Loucy (cell line): ENCODE measurements at regions not wholly inside any gene's neighbourhood (a gene's known extent, or its start where the extent isn't known, plus 50 kb on each side); places are given as distances from the start of the nearest gene placed in this dataset.

ENCODE experiments used
- H2AFZ ChIP-seq: fragments of 200-600 bp; sonication (generic); 2 replicates; pipeline ENCODE4 v1.6.0; 2016; ENCODE audit warnings: antibody characterized with exemption, mild to moderate bottlenecking, low read length, moderate library complexity
- H3F3A ChIP-seq: fragments of 200-600 bp; 2 replicates; pipeline ENCODE4 v1.6.0; 2016; ENCODE audit warnings: antibody characterized with exemption, low read depth, mild to moderate bottlenecking
- H3K27me3 ChIP-seq: fragments of 200-600 bp; sonication (generic); 2 replicates; pipeline ENCODE4 v1.6.1; 2014; ENCODE audit warnings: low read length, mild to moderate bottlenecking; ENCODE audit not compliant: insufficient read depth, poor library complexity, severe bottlenecking
- H3K36me3 ChIP-seq: fragments of 200-600 bp; sonication (generic); 2 replicates; pipeline ENCODE4 v1.6.1; 2016; ENCODE audit warnings: low read length; ENCODE audit not compliant: insufficient read depth
- H3K4me1 ChIP-seq: fragments of 200-600 bp; sonication (generic); 2 replicates; pipeline ENCODE4 v1.5.1; 2014; ENCODE audit warnings: low read length, mild to moderate bottlenecking; ENCODE audit not compliant: insufficient read depth, poor library complexity, severe bottlenecking
- H3K4me2 ChIP-seq: fragments of 200-600 bp; sonication (generic); 2 replicates; pipeline ENCODE4 v1.6.0; 2014; ENCODE audit warnings: antibody characterized with exemption, low read length, low read depth, mild to moderate bottlenecking; ENCODE audit not compliant: poor library complexity, severe bottlenecking
- H3K4me3 ChIP-seq: fragments of 200-600 bp; sonication (generic); 2 replicates; pipeline ENCODE4 v1.5.1; 2014; ENCODE audit warnings: low read length, mild to moderate bottlenecking, mixed read lengths; ENCODE audit not compliant: poor library complexity, severe bottlenecking
- H3K79me2 ChIP-seq: fragments of 200-600 bp; sonication (generic); 2 replicates; pipeline ENCODE4 v1.6.1; 2014; ENCODE audit warnings: low read length; ENCODE audit not compliant: insufficient read depth
- H3K9ac ChIP-seq: fragments of 200-600 bp; sonication (generic); 2 replicates; pipeline ENCODE4 v1.6.0; 2014; ENCODE audit warnings: mild to moderate bottlenecking, low read depth, low read length, moderate library complexity; ENCODE audit not compliant: poor library complexity, severe bottlenecking
- H3K9me2 ChIP-seq: fragments of 200-600 bp; sonication (generic); replicated peaks from 2 replicates; pipeline ENCODE4 v1.6.1; 2016; ENCODE audit warnings: low read depth, low read length, mixed read lengths
- H3K9me3 ChIP-seq: fragments of 200-600 bp; sonication (generic); 2 replicates; pipeline ENCODE4 v1.6.1; 2014; ENCODE audit warnings: mild to moderate bottlenecking, antibody characterized with exemption, low read length, low read depth; ENCODE audit not compliant: insufficient read depth
- H4K20me1 ChIP-seq: fragments of 200-600 bp; sonication (generic); 2 replicates; pipeline ENCODE4 v1.6.0; 2014; ENCODE audit warnings: antibody characterized with exemption, low read length, mild to moderate bottlenecking; ENCODE audit not compliant: insufficient read depth, poor library complexity, severe bottlenecking
- CTCF ChIP-seq: fragments of 200-600 bp; sonication (generic); conservative IDR thresholded peaks from 2 replicates; pipeline ENCODE4 v1.5.1; 2014; ENCODE audit warnings: mild to moderate bottlenecking, antibody characterized with exemption, low read length
- EZH2phosphoT487 ChIP-seq: fragments of 200-600 bp; IDR thresholded peaks from 2 replicates; pipeline ENCODE4 v1.6.1; 2018; ENCODE audit warnings: antibody characterized with exemption, mild to moderate bottlenecking, moderate library complexity, borderline replicate concordance

DNA sequence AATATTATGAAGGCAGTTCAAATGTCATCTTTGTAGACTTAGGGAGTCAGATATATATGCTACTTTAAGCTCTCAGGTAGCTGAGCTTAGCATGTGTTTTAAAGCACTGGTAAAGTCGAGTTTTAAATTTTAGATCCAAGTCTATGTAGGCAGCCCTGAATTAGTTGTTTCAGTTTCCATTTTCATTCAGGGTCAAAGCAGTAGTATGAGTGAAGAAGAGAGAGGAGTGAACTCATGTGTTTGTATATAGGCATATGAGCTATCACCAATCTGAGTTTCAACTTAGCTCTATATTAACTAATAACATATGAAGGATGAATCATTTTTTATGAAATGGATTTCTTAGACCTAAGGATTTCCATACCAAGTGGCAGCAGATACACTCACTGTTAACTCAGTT lies 1353.4 kb downstream of the FSTL5 start:
- Histone ChIP-seq H2AFZ (no peak overlapping the region), H3K9me3 (no peaks in the 10 kb centered on the region), H3F3A (no peaks in the 10 kb centered on the region), H3K36me3 (no peaks in the 10 kb centered on the region), H3K4me3 (no peak overlapping the region), H4K20me1 (no peaks in the 10 kb centered on the region), H3K4me1 (no peaks in the 10 kb centered on the region), H3K4me2 (no peak overlapping the region), H3K27me3 (no peaks in the 10 kb centered on the region), H3K9me2 (no peaks in the 10 kb centered on the region), H3K9ac (no peak overlapping the region), H3K79me2 (no peaks in the 10 kb centered on the region)
- TF ChIP-seq CTCF (no peak), EZH2phosphoT487 (no peak)

- no peaks in the 10 kb centered on the region for H3K36me3 ChIP-seq
- no peak overlapping the region for H3K4me3 ChIP-seq
- no peaks in the 10 kb centered on the region for H3K27me3 ChIP-seq
- H3K4me2 ChIP-seq: no peak overlapping the region
- H3K9me2 ChIP-seq: no peaks in the 10 kb centered on the region
- no peak overlapping the region for H3K9ac ChIP-seq
- TF ChIP-seq CTCF (no peak), EZH2phosphoT487 (no peak)
- H3F3A ChIP-seq: no peaks in the 10 kb centered on the region
- H3K4me1 ChIP-seq: no peaks in the 10 kb centered on the region
- H3K79me2 ChIP-seq: no peaks in the 10 kb centered on the region
- no peaks in the 10 kb centered on the region for H3K9me3 ChIP-seq
- no peak overlapping the region for H2AFZ ChIP-seq
- no peaks in the 10 kb centered on the region for H4K20me1 ChIP-seq
Measured at GRCh38 chr4:160810941-160811340, 1352.9 kb downstream of the FSTL5 start.

GRCh38 chr4:160811956-160812355 lies 1351.8 kb downstream of the FSTL5 start:
- no peaks in the 10 kb centered on the region for H3K79me2 ChIP-seq
- no peaks in the 10 kb centered on the region for H3K9me2 ChIP-seq
- no peak overlapping the region for H3K4me3 ChIP-seq
- no peak overlapping the region for H3K4me2 ChIP-seq
- TF ChIP-seq CTCF: no peak
- no peak for TF ChIP-seq EZH2phosphoT487
- H3K4me1 ChIP-seq: no peaks in the 10 kb centered on the region
- H2AFZ ChIP-seq: no peak overlapping the region
- no peak overlapping the region for H3K9ac ChIP-seq
- no peaks in the 10 kb centered on the region for H3K9me3 ChIP-seq
- no peaks in the 10 kb centered on the region for H4K20me1 ChIP-seq
- H3K27me3 ChIP-seq: no peaks in the 10 kb centered on the region
- no peaks in the 10 kb centered on the region for H3F3A ChIP-seq
- no peaks in the 10 kb centered on the region for H3K36me3 ChIP-seq
